ENCODE measurements at regions not wholly inside any gene's neighbourhood (a gene's known extent, or its start where the extent isn't known, plus 50 kb on each side); places are given as distances from the start of the nearest gene placed in this dataset.
A peak's percentile ranks its signal among the peaks of the same experiment; 100 is the strongest.

DNA sequence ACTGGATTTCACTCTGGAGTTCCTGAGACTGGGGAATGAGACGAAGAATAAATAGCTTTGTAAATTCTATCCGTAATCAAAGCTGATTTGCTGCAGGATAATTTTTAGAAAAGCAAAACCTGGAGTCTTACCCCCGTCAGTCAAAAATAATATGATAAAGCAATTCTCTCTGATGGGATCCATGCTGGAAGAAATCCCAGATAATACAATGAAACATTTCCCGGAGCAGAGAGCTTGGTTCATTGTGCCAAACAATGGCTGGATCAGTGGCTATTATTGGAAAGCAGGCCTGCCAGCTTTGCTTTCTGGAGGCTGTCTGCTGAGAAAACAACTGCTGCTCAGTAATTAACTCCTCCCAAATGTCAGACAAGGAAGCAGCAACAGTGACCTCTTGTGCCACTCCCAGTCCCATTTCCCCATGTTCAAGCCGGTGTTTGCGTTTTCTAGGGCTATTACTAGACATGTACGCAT is 609.4 kb upstream of the PCDH15 start:
- Histone ChIP-seq H3K4me3 (ENCODE audit: low read depth, low read length) (no peak overlapping the region), H3K36me3 (ENCODE audit: control insufficient read depth, insufficient read depth, low read length) (no peaks in the 10 kb centered on the region), H3K27me3 (ENCODE audit: control insufficient read depth, insufficient read depth, low read length) (no peaks in the 10 kb centered on the region)
- no peak for DNase-seq (ENCODE audit: low read depth)
- TF ChIP-seq, protein P1, sequence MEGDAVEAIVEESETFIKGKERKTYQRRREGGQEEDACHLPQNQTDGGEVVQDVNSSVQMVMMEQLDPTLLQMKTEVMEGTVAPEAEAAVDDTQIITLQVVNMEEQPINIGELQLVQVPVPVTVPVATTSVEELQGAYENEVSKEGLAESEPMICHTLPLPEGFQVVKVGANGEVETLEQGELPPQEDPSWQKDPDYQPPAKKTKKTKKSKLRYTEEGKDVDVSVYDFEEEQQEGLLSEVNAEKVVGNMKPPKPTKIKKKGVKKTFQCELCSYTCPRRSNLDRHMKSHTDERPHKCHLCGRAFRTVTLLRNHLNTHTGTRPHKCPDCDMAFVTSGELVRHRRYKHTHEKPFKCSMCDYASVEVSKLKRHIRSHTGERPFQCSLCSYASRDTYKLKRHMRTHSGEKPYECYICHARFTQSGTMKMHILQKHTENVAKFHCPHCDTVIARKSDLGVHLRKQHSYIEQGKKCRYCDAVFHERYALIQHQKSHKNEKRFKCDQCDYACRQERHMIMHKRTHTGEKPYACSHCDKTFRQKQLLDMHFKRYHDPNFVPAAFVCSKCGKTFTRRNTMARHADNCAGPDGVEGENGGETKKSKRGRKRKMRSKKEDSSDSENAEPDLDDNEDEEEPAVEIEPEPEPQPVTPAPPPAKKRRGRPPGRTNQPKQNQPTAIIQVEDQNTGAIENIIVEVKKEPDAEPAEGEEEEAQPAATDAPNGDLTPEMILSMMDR (IDR thresholded peaks at IDR 0.05; ENCODE audit: insufficient read depth, low read length, poor library complexity, severe bottlenecking), result no peak

DNA sequence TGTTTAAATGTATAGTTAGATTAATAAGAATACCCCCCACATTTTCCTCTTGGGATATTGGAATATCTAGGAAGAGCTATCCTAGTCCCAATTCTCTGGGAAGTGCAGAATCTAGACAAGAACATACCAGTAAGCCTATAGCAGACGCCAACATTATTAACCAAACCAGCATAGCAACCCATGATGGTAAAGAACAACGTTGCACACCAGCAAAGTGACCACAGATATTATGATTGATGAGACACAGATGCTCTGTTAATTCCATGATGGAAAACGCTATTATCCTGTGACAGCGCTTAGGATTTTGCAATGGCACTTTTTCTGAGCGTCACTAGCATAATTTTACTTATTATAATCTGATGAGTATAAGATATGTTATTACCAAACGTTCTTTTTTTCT is 603.1 kb upstream of the PCDH15 start:
- DNase-seq (ENCODE audit: low read depth), result no peak
- H3K36me3 ChIP-seq (ENCODE audit: control insufficient read depth, insufficient read depth, low read length), result no peaks in the 10 kb centered on the region
- H3K27me3 ChIP-seq (ENCODE audit: control insufficient read depth, insufficient read depth, low read length), result no peaks in the 10 kb centered on the region
- no peak overlapping the region for H3K4me3 ChIP-seq (ENCODE audit: low read depth, low read length)
- TF ChIP-seq, protein P1 (IDR thresholded peaks at IDR 0.05; ENCODE audit: insufficient read depth, low read length, poor library complexity, severe bottlenecking), result no peak

DNA sequence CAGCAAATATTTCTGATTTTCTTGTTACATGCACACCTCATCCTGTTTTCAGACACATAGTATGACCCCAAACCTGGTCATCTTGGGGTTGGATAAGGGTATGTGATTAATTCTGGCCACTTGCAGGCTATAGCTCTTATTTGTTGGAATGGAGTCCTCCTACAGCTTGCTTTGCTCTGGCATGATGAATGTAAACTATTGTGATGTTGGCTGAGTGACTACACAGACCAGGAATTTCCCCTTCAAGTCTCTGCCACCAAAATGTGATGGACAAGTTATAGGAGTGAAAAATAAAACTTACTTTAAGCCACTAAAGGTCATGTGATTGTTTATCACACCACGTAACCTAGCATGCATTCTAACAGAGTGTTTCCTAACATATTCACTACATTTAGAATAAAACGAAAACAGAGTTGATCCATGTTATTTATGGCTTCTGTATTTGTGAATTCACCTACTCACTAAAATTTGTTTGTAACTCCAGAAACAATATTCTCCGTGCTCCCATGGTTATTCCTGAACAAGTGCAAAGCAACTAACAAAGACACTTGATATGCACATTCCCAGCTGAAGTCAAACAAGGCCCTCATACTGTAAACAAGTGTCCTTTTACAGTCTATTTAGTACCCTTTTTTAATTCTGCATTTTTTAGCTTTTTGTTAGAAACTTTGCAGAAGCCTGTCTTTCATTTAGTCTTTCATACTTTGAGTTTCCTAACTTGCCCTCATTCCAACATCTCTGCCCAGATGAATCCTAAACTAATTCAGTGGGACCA is 599.2 kb upstream of the PCDH15 start:
- no peaks in the 10 kb centered on the region for H3K27me3 ChIP-seq (ENCODE audit: control insufficient read depth, insufficient read depth, low read length)
- peak; percentile 14 for DNase-seq (ENCODE audit: low read depth)
- TF ChIP-seq, protein P1 (IDR thresholded peaks at IDR 0.05; ENCODE audit: insufficient read depth, low read length, poor library complexity, severe bottlenecking), result no peak

DNA sequence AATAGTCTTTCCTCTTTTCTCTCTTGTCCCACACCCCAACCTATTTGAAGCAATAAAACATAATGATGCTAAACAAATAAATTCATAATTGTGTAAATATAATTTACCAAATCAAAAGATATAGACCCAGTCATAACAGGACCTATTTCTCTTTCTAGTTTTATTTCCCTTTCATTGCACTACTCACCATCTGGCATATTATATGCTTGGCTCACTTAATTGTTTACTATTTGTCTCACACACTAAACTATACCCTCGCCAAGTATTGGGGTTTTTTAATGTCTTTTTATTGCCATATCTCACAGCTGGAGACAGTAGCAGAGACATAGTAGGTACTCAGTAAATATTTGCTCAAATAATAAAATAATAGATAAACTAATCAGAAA is 597.5 kb upstream of the PCDH15 start:
- TF ChIP-seq, protein P1 (IDR thresholded peaks at IDR 0.05; ENCODE audit: insufficient read depth, low read length, poor library complexity, severe bottlenecking), result no peak
- Histone ChIP-seq H3K36me3 (ENCODE audit: control insufficient read depth, insufficient read depth, low read length) (no peaks in the 10 kb centered on the region), H3K27me3 (ENCODE audit: control insufficient read depth, insufficient read depth, low read length) (no peaks in the 10 kb centered on the region), H3K4me3 (ENCODE audit: low read depth, low read length) (no peak overlapping the region)
- no peak for DNase-seq (ENCODE audit: low read depth)

More for the DNA sequence above, 599.2 kb upstream of the PCDH15 start:
- no peaks in the 10 kb centered on the region for H3K36me3 ChIP-seq (ENCODE audit: control insufficient read depth, insufficient read depth, low read length)
- no peak overlapping the region for H3K4me3 ChIP-seq (ENCODE audit: low read depth, low read length)

DNA sequence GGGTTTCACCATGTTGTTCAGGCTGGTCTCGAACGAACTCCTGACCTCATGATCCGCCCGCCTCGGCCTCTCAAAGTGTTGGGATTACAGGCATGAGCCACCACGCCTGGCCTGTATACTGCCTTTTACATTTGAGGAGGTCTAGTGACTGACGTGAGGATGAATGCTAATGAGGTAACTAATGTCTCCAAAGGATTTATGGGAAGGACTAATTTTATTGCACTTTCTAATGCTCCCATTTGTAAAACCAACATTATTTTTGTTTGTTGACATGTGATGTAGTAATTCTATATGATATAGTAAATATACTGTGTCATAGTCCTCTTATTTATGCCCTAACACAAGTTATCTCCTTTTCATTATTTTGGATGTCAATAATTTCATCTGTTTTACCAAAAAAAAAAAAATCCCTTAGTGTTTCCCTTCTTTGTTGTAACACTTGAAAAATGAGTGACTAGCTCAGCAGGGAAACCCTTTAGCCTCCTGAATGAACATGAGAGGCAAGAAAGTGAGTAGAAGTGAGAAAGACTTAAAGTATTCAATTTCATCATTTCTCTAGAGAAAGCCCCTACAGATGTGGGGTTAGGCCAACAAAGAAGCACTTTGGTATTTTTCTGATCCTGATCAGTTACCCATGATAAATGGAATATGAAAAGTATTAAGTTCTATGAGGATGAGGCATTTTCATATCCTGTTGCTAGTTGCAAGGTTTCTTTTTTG is 596.9 kb upstream of the PCDH15 start:
- no peak overlapping the region for H3K4me3 ChIP-seq (ENCODE audit: low read depth, low read length)
- TF ChIP-seq, protein P1 (IDR thresholded peaks at IDR 0.05; ENCODE audit: insufficient read depth, low read length, poor library complexity, severe bottlenecking), result no peak
- no peaks in the 10 kb centered on the region for H3K27me3 ChIP-seq (ENCODE audit: control insufficient read depth, insufficient read depth, low read length)

More for the DNA sequence above, 596.9 kb upstream of the PCDH15 start:
- no peak for DNase-seq (ENCODE audit: low read depth)
- no peaks in the 10 kb centered on the region for H3K36me3 ChIP-seq (ENCODE audit: control insufficient read depth, insufficient read depth, low read length)

All from kidney epithelial cell (primary cell).